Neural progenitor cell (in vitro differentiated cells): ENCODE measurements at regions not wholly inside any gene's neighbourhood (a gene's known extent, or its start where the extent isn't known, plus 50 kb on each side); places are given as distances from the start of the nearest gene placed in this dataset.

Source experiments
- EZH2 ChIP-seq: fragments of 200-600 bp; sonication (generic); IDR thresholded peaks from 2 replicates; pipeline ENCODE4 v1.6.1; 2017; ENCODE audit warnings: antibody characterized with exemption, mild to moderate bottlenecking, moderate library complexity
- EZH2phosphoT487 ChIP-seq: fragments of 200-600 bp; sonication (generic); IDR thresholded peaks from 2 replicates; pipeline ENCODE4 v1.6.1; 2017; ENCODE audit warnings: antibody characterized with exemption
- TF ChIP-seq, protein P1 (sequence below): fragments of 200-600 bp; sonication (generic); IDR thresholded peaks from 2 replicates; pipeline ENCODE4 v1.5.1; 2017; ENCODE audit warnings: antibody characterized with exemption, mild to moderate bottlenecking

GRCh38 chr5:57346328-57346727 is 136.3 kb downstream of the ACTBL2 start:
- TF ChIP-seq, protein P1, sequence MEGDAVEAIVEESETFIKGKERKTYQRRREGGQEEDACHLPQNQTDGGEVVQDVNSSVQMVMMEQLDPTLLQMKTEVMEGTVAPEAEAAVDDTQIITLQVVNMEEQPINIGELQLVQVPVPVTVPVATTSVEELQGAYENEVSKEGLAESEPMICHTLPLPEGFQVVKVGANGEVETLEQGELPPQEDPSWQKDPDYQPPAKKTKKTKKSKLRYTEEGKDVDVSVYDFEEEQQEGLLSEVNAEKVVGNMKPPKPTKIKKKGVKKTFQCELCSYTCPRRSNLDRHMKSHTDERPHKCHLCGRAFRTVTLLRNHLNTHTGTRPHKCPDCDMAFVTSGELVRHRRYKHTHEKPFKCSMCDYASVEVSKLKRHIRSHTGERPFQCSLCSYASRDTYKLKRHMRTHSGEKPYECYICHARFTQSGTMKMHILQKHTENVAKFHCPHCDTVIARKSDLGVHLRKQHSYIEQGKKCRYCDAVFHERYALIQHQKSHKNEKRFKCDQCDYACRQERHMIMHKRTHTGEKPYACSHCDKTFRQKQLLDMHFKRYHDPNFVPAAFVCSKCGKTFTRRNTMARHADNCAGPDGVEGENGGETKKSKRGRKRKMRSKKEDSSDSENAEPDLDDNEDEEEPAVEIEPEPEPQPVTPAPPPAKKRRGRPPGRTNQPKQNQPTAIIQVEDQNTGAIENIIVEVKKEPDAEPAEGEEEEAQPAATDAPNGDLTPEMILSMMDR = no peak
- no peak for TF ChIP-seq EZH2
- TF ChIP-seq EZH2phosphoT487 = no peak
